Neutrophil (primary cell): ENCODE measurements at regions not wholly inside any gene's neighbourhood (a gene's known extent, or its start where the extent isn't known, plus 50 kb on each side); places are given as distances from the start of the nearest gene placed in this dataset.

Experiments used
- H3K27ac ChIP-seq: fragments of 200-600 bp; sonication (generic); 2 replicates; pipeline ENCODE4 v1.5.1; 2016; ENCODE audit warnings: mild to moderate bottlenecking, moderate library complexity
- H3K27me3 ChIP-seq: fragments of 200-600 bp; sonication (generic); 2 replicates; pipeline ENCODE4 v1.6.0; 2016; ENCODE audit warnings: mild to moderate bottlenecking
- H3K36me3 ChIP-seq: fragments of 200-600 bp; sonication (generic); 2 replicates; pipeline ENCODE4 v1.5.1; 2017
- H3K4me1 ChIP-seq, 2 experiments: fragments of 200-600 bp in 1 of 2; sonication (generic) in 1 of 2; 1 replicate in 1 of 2; 2 replicates in 1 of 2; pipeline versions ENCODE4 v1.5.1 to v1.6.1; 2013 to 2016; ENCODE audit warnings: low read depth in 1 of 2, low read length in 1 of 2, mild to moderate bottlenecking in 1 of 2, moderate library complexity in 1 of 2; ENCODE audit not compliant: control insufficient read depth in 1 of 2, insufficient read depth in 1 of 2
- H3K4me3 ChIP-seq, 2 experiments: fragments of 200-600 bp in 1 of 2; sonication (generic) in 1 of 2; 1 replicate in 1 of 2; 2 replicates in 1 of 2; pipeline ENCODE4 v1.5.1; 2013 to 2016; ENCODE audit warnings: low read depth in 1 of 2, low read length in 1 of 2, mild to moderate bottlenecking in 1 of 2, moderate library complexity in 1 of 2
- H3K9me3 ChIP-seq: fragments of 200-600 bp; sonication (generic); 2 replicates; pipeline ENCODE4 v1.5.1; 2016
- TF ChIP-seq, protein P1 (sequence below): fragments of 200-600 bp; sonication (generic); IDR thresholded peaks from 2 replicates; pipeline ENCODE4 v1.5.1; 2016; ENCODE audit warnings: antibody characterized with exemption

DNA sequence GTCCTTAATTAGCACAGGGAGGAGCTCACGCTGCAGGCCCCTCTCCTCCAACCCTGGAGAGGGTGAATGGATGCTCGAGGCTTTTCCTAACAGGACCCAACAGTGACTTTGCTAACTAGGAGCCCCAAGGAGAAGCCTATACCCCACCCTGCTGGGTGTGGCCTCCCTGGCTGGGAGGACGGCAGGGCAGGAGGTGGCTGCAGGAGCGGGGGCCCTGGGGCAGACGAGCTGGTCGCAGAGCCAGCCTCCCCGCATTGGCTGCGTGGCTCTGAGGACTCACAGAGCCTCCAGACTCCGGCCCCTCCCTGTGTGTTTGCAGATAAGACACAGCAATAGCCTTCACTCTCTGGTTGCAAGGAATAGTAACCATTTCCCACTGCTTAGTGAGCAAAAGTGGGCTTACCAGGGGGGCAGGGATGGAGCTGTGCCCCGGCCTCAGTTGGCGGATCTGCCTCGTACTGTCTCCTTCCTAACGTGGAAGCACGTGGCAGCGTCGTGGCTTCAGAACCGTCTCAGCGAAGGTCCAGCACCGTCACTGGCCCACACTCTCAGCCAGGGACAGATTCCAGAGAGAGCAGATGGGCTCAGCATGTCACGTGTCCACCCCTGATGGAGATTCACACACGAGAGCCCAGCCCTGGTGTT is 1087.5 kb downstream of the BRD1 start:
- no peaks in the 10 kb centered on the region for H3K4me1 ChIP-seq
- H3K36me3 ChIP-seq, result no peaks in the 10 kb centered on the region
- H3K27me3 ChIP-seq, result no peaks in the 10 kb centered on the region
- TF ChIP-seq, protein P1, sequence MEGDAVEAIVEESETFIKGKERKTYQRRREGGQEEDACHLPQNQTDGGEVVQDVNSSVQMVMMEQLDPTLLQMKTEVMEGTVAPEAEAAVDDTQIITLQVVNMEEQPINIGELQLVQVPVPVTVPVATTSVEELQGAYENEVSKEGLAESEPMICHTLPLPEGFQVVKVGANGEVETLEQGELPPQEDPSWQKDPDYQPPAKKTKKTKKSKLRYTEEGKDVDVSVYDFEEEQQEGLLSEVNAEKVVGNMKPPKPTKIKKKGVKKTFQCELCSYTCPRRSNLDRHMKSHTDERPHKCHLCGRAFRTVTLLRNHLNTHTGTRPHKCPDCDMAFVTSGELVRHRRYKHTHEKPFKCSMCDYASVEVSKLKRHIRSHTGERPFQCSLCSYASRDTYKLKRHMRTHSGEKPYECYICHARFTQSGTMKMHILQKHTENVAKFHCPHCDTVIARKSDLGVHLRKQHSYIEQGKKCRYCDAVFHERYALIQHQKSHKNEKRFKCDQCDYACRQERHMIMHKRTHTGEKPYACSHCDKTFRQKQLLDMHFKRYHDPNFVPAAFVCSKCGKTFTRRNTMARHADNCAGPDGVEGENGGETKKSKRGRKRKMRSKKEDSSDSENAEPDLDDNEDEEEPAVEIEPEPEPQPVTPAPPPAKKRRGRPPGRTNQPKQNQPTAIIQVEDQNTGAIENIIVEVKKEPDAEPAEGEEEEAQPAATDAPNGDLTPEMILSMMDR, result no peak
- H3K4me3 ChIP-seq, result no peak overlapping the region
- no peak overlapping the region for H3K27ac ChIP-seq
- no peaks in the 10 kb centered on the region for H3K9me3 ChIP-seq

DNA sequence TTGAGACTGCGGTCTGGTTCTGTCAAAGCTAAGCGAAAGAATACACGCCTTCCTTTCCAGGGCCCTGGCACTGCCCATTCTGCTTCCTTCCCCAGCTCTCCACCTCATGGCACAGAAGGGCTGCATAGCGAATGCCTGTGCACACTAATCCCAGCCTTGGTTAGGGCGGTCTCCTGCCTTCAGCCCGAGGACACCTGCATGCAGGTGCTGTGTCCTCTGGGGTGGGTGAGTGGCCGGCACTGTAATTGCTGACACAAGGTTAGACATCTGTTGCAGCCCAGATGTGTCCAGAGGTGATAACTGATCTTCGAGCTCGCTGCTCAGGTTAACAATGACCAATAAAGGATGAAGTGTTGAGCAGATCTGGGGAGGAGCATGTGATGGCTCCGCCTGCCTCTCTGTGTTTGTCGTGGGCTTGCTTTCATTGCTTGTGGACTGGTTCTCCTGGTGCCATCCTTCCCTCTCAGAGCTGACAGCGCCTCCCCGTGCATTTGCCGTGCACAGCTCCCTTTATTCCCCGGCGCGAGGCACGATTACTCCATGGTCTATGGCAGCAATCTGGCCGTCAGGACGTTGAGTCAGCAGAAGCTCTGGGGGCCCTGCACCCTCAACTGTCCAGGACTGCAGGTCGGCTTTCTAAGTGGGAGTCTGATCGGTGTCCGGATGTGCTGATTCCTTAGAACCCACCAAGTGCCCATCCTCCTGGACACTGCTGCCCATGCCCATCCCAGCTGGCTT is 1088.2 kb downstream of the BRD1 start:
- H3K4me3 ChIP-seq, result no peak overlapping the region
- no peak overlapping the region for H3K27ac ChIP-seq
- H3K4me1 ChIP-seq, result no peaks in the 10 kb centered on the region
- no peaks in the 10 kb centered on the region for H3K36me3 ChIP-seq
- TF ChIP-seq, protein P1, result no peak
- H3K27me3 ChIP-seq, result no peaks in the 10 kb centered on the region
- no peaks in the 10 kb centered on the region for H3K9me3 ChIP-seq

DNA sequence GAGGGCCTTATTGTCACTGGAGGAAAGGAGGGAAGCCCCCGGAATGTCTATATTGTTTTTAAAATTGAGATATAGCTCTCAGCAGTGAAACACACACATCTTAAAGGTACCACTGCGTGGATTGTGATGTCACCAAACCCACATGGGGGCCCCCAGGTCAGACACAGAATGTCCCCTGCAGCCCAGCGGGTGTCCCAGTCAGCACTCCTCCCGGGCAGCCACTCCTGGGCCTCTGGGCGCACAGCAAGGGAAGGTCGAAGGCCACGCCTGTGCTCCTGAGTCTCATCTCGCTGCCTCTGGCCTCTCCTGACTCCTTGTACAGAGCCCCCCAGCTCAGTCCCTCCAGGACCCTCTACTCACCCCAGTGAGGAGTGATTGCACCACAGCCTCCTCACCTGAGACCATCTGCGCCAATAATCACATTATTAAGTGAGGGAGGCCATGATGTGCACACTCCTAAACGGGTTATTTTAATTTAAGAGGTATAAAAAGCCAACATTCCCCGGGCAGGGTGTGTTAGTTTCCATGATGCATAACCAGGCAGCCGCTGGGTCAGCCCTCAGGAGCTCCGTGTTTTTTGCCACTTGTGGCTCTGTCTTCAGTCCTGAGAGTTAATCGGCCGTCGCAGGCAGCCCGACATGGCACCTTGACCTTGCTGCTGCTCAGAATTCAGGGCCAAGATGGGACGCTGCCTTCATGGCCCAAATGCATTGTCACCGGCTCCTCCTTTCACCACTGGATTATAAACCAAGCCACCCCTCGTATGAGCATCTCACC is 1089.3 kb downstream of the BRD1 start:
- Histone ChIP-seq H3K27me3 (no peaks in the 10 kb centered on the region), H3K27ac (no peak overlapping the region), H3K4me1 (no peaks in the 10 kb centered on the region), H3K9me3 (no peaks in the 10 kb centered on the region), H3K36me3 (no peaks in the 10 kb centered on the region), H3K4me3 (no peak overlapping the region)
- TF ChIP-seq, protein P1, result no peak

DNA sequence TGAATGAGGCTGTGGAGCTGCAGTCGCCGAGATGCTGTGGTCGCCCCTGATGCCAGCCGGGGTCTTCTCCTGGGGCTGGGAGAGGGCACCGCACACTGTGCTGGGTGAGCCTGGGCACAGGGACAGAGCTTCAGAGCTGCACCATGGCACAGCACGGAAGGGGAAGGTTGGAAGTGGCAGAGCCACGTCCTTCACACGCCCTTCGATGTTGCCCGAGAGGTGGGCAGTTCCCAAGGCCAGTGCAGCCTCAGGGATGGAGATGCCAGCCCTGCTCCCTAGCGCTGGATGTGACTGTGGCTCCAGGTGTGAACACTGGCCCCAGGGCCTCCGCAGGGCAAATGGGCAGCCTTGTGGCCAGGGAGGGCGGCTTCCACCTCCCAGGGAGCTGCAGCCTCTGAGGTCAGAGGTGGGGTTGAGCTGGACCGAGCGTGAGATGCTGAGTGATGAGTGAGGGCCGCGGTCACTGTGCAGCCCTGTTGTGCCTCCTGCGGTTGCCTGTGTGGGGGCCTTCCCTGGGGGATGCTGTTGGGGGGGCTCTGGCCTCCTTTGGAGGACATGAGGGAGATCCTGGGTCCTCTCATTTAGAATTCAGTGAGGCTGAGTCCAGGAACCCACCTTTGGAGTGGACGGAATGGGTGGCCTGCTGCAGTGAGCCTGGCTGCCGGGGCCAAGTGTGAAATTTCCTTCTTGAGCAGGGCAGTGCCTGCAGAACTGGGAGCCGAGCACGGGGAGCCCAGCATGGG is 1090.0 kb downstream of the BRD1 start:
- Histone ChIP-seq H3K36me3 (no peaks in the 10 kb centered on the region), H3K4me3 (no peak overlapping the region), H3K27me3 (no peaks in the 10 kb centered on the region), H3K9me3 (no peaks in the 10 kb centered on the region), H3K27ac (no peak overlapping the region), H3K4me1 (no peaks in the 10 kb centered on the region)
- TF ChIP-seq, protein P1, result no peak
